ENCODE measurements at regions not wholly inside any gene's neighbourhood (a gene's known extent, or its start where the extent isn't known, plus 50 kb on each side); places are given as distances from the start of the nearest gene placed in this dataset.
A peak's percentile ranks its signal among the peaks of the same experiment; 100 is the strongest.

DNA sequence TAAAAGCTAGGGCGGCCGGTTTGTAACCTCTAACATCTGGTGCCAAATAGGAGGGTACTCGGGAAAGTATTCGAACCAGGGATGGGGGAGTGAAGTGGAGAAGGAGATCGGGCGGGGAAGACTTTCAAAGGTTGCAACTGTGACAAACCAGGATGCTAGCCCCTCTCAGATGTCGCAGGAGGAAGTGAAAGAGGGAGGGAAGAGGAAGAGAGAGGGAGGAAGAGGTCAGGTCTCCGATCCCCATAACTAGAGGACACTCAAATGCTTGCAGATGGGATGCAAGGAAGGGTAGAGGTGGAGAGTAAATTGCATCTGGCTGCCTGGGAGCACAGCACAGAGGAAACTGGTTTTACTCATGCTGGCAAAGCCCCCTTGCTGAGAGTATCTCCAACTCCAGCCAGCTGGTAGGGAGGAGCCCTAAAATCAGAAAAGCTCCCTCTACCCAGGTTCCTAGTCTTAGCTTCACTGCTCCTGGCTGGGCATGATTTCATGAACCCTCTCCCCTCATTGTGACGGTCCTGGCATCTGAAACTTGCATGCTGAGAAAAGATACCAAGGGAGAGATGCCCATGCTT, 696.7 kb upstream of the TBX3 start:
- Histone ChIP-seq H3K4me2 (ENCODE audit: low read length) (no peak overlapping the region), H3K4me1 (ENCODE audit: insufficient read depth, low read length) (peaks cover 34% of the 10 kb centered on the region), H3F3A (ENCODE audit: low read length, unreplicated experiment) (peaks cover 6% of the 10 kb centered on the region), H3K4me3 (ENCODE audit: low read length) (no peak overlapping the region), H3K27ac (ENCODE audit: low read length) (no peak overlapping the region), H3K27me3 (ENCODE audit: low read length) (no peaks in the 10 kb centered on the region), H2AFZ (ENCODE audit: low read length) (no peak overlapping the region), H3K79me2 (ENCODE audit: low read length) (no peaks in the 10 kb centered on the region), H3K9ac (ENCODE audit: low read length) (no peak overlapping the region), H3K36me3 (ENCODE audit: low read depth, low read length) (no peaks in the 10 kb centered on the region), H3K9me3 (ENCODE audit: low read length) (no peaks in the 10 kb centered on the region), H4K20me1 (ENCODE audit: low read length) (no peaks in the 10 kb centered on the region), H3K9me2 (replicated peaks; ENCODE audit: low read length) (no peaks in the 10 kb centered on the region)
- BruUV-seq (replicated peaks) = no TSS peak
- ChIA-PET CTCF (no interaction called here), POLR2A (ENCODE audit: unreplicated experiment) (no interaction called here)
- intact Hi-C loops (cut with micrococcal nuclease) = no loop called here
- DNase-seq (no peak), ATAC-seq (no peak)
- TF ChIP-seq EZH2 (IDR thresholded peaks at IDR 0.05; ENCODE audit: low read length, unreplicated experiment) (no peak), EZH2phosphoT487 (IDR thresholded peaks at IDR 0.05; ENCODE audit: borderline replicate concordance, low read length) (no peak)
- TF ChIP-seq, protein P1, sequence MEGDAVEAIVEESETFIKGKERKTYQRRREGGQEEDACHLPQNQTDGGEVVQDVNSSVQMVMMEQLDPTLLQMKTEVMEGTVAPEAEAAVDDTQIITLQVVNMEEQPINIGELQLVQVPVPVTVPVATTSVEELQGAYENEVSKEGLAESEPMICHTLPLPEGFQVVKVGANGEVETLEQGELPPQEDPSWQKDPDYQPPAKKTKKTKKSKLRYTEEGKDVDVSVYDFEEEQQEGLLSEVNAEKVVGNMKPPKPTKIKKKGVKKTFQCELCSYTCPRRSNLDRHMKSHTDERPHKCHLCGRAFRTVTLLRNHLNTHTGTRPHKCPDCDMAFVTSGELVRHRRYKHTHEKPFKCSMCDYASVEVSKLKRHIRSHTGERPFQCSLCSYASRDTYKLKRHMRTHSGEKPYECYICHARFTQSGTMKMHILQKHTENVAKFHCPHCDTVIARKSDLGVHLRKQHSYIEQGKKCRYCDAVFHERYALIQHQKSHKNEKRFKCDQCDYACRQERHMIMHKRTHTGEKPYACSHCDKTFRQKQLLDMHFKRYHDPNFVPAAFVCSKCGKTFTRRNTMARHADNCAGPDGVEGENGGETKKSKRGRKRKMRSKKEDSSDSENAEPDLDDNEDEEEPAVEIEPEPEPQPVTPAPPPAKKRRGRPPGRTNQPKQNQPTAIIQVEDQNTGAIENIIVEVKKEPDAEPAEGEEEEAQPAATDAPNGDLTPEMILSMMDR (conservative IDR thresholded peaks at IDR 0.05; ENCODE audit: low read depth, low read length) = no peak

DNA sequence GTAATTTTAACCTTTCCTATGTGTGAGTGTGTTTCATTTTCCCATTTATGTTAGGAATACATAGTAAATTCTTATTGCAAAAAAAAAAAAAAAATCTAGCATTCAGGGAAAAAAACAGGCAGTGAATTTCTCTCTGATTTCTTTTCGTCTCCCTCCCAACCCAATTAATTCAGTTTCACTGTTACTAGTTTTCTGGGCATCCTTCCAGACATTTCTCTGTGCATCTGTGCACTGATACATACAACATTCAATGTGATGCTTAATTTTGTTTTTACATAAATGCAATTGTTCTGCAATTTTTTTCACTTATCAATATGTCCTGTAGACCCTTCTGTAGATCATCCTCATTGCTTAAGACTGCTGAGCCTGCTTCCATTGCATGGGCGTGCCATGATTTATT, 694.3 kb upstream of the TBX3 start:
- Histone ChIP-seq H3K27ac (ENCODE audit: low read length) (no peak overlapping the region), H3K4me1 (ENCODE audit: insufficient read depth, low read length) (peaks cover 25% of the 10 kb centered on the region), H3K9me2 (replicated peaks; ENCODE audit: low read length) (no peaks in the 10 kb centered on the region), H3K4me3 (ENCODE audit: low read length) (no peak overlapping the region), H3K27me3 (ENCODE audit: low read length) (no peaks in the 10 kb centered on the region), H3K9ac (ENCODE audit: low read length) (no peak overlapping the region), H3K4me2 (ENCODE audit: low read length) (no peak overlapping the region), H4K20me1 (ENCODE audit: low read length) (no peaks in the 10 kb centered on the region), H3K79me2 (ENCODE audit: low read length) (no peaks in the 10 kb centered on the region), H3F3A (ENCODE audit: low read length, unreplicated experiment) (no peaks in the 10 kb centered on the region), H3K36me3 (ENCODE audit: low read depth, low read length) (no peaks in the 10 kb centered on the region), H2AFZ (ENCODE audit: low read length) (no peak overlapping the region), H3K9me3 (ENCODE audit: low read length) (no peaks in the 10 kb centered on the region)
- intact Hi-C loops (cut with micrococcal nuclease) = no loop called here
- DNase-seq (no peak), ATAC-seq (no peak)
- CTCF ChIA-PET = no interaction called here
- TF ChIP-seq EZH2phosphoT487 (IDR thresholded peaks at IDR 0.05; ENCODE audit: borderline replicate concordance, low read length) = no peak
- no peak for TF ChIP-seq EZH2 (IDR thresholded peaks at IDR 0.05; ENCODE audit: low read length, unreplicated experiment)
- TF ChIP-seq, protein P1 (conservative IDR thresholded peaks at IDR 0.05; ENCODE audit: low read depth, low read length) = no peak
- POLR2A ChIA-PET (ENCODE audit: unreplicated experiment) = no interaction called here
- no TSS peak for BruUV-seq (replicated peaks)

DNA sequence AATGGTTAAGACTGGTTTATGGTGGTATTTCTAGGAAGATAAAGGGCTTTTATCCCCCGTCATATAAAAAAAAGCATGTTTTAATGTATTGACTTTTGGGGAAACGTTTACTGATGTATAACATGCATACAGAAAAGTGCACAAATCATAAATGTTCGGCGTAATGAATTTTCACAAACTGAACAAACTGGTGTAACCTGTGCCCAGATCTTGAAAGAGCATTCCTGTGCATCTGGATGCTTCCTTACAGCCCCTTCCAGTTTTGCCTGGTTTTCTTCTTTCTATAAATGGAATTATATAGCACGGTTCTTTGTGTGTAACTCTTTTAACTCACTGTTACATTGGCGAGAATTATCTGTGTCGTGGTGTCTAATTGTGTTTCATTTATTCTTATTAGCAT, 693.8 kb upstream of the TBX3 start:
- TF ChIP-seq EZH2 (IDR thresholded peaks at IDR 0.05; ENCODE audit: low read length, unreplicated experiment) (no peak), EZH2phosphoT487 (IDR thresholded peaks at IDR 0.05; ENCODE audit: borderline replicate concordance, low read length) (no peak)
- TF ChIP-seq, protein P1 (conservative IDR thresholded peaks at IDR 0.05; ENCODE audit: low read depth, low read length) = no peak
- CTCF ChIA-PET = no interaction called here

More for the DNA sequence above, 693.8 kb upstream of the TBX3 start:
- no peaks in the 10 kb centered on the region for H3K9me3 ChIP-seq (ENCODE audit: low read length)
- no peak overlapping the region for H3K4me3 ChIP-seq (ENCODE audit: low read length)
- no peaks in the 10 kb centered on the region for H3F3A ChIP-seq (ENCODE audit: low read length, unreplicated experiment)
- H3K27me3 ChIP-seq (ENCODE audit: low read length) = no peaks in the 10 kb centered on the region
- DNase-seq (peak; percentile 41), ATAC-seq (no peak)
- H2AFZ ChIP-seq (ENCODE audit: low read length) = no peak overlapping the region
- no peak overlapping the region for H3K4me2 ChIP-seq (ENCODE audit: low read length)
- POLR2A ChIA-PET (ENCODE audit: unreplicated experiment) = no interaction called here
- BruUV-seq (replicated peaks) = no TSS peak
- H3K36me3 ChIP-seq (ENCODE audit: low read depth, low read length) = no peaks in the 10 kb centered on the region
- no peak overlapping the region for H3K27ac ChIP-seq (ENCODE audit: low read length)
- intact Hi-C loops (cut with micrococcal nuclease) = no loop called here
- H3K79me2 ChIP-seq (ENCODE audit: low read length) = no peaks in the 10 kb centered on the region
- no peaks in the 10 kb centered on the region for H3K9me2 ChIP-seq (replicated peaks; ENCODE audit: low read length)
- H3K9ac ChIP-seq (ENCODE audit: low read length) = no peak overlapping the region
- peaks cover 22% of the 10 kb centered on the region for H3K4me1 ChIP-seq (ENCODE audit: insufficient read depth, low read length)
- H4K20me1 ChIP-seq (ENCODE audit: low read length) = no peaks in the 10 kb centered on the region
